Fibroblast of skin of right biceps (primary cell): ENCODE measurements at regions not wholly inside any gene's neighbourhood (a gene's known extent, or its start where the extent isn't known, plus 50 kb on each side); places are given as distances from the start of the nearest gene placed in this dataset.
"Not testable (repeated sequence)": the region's sequence is repeated elsewhere in the genome, so short reads cannot be mapped to it uniquely, and the experiment has no call there.

Source experiments
- DNase-seq: peaks from one replicate; pipeline ENCODE4 v3.0.0-alpha.2; 2013

GRCh38 chr1:244326757-244327156 lies 125.0 kb downstream of the ADSS2 start:
- no peak for DNase-seq

GRCh38 chr1:244327533-244327932 lies 124.2 kb downstream of the ADSS2 start:
- no peak for DNase-seq

- DNase-seq, result no peak
Observed at GRCh38 chr1:244328476-244328875, 123.2 kb downstream of the ADSS2 start.

GRCh38 chr1:244329591-244330317 lies 122.0 kb downstream of the ADSS2 start:
- peak; percentile 12 for DNase-seq

GRCh38 chr1:244330318-244330625 lies 121.4 kb downstream of the ADSS2 start:
- no peak for DNase-seq

GRCh38 chr1:244332761-244333160 lies 118.9 kb downstream of the ADSS2 start:
- not testable (repeated sequence) for DNase-seq

GRCh38 chr1:244334315-244334714 lies 117.4 kb downstream of the ADSS2 start:
- not testable (repeated sequence) for DNase-seq

- not testable (repeated sequence) for DNase-seq
Observed at GRCh38 chr1:244334842-244335241, 116.9 kb downstream of the ADSS2 start.

GRCh38 chr1:244335456-244335855 lies 116.3 kb downstream of the ADSS2 start:
- DNase-seq, result no peak

GRCh38 chr1:244336232-244336899 lies 115.3 kb downstream of the ADSS2 start:
- DNase-seq, result no peak

- DNase-seq, result no peak
Observed at GRCh38 chr1:244337839-244338238, 113.9 kb downstream of the ADSS2 start.

- DNase-seq, result no peak
Observed at GRCh38 chr1:244339073-244339692, 112.5 kb downstream of the ADSS2 start.

GRCh38 chr1:244339776-244340175 lies 111.9 kb downstream of the ADSS2 start:
- DNase-seq, result no peak

GRCh38 chr1:244340396-244340795 lies 111.3 kb downstream of the ADSS2 start:
- no peak for DNase-seq

GRCh38 chr1:244341455-244342450 lies 110.0 kb downstream of the ADSS2 start:
- DNase-seq, result peak; percentile 41

GRCh38 chr1:244344001-244344400 lies 107.7 kb downstream of the ADSS2 start:
- DNase-seq, result no peak

- DNase-seq, result no peak
Observed at GRCh38 chr1:244346972-244347618, 104.6 kb downstream of the ADSS2 start.

GRCh38 chr1:244347942-244348341 lies 103.8 kb downstream of the ADSS2 start:
- peak; percentile 40 for DNase-seq

- peak; percentile 71 for DNase-seq
Observed at GRCh38 chr1:244349103-244349531, 102.6 kb downstream of the ADSS2 start.

- peak; percentile 37 for DNase-seq
Observed at GRCh38 chr1:244349581-244350001, 102.1 kb downstream of the ADSS2 start.

- no peak for DNase-seq
Observed at GRCh38 chr1:244350027-244350426, 101.7 kb downstream of the ADSS2 start.

GRCh38 chr1:244352156-244352830 lies 99.4 kb downstream of the ADSS2 start:
- DNase-seq, result no peak
